ENCODE measurements at regions not wholly inside any gene's neighbourhood (a gene's known extent, or its start where the extent isn't known, plus 50 kb on each side); places are given as distances from the start of the nearest gene placed in this dataset.
"Not testable (repeated sequence)": the region's sequence is repeated elsewhere in the genome, so short reads cannot be mapped to it uniquely, and the experiment has no call there.

DNA sequence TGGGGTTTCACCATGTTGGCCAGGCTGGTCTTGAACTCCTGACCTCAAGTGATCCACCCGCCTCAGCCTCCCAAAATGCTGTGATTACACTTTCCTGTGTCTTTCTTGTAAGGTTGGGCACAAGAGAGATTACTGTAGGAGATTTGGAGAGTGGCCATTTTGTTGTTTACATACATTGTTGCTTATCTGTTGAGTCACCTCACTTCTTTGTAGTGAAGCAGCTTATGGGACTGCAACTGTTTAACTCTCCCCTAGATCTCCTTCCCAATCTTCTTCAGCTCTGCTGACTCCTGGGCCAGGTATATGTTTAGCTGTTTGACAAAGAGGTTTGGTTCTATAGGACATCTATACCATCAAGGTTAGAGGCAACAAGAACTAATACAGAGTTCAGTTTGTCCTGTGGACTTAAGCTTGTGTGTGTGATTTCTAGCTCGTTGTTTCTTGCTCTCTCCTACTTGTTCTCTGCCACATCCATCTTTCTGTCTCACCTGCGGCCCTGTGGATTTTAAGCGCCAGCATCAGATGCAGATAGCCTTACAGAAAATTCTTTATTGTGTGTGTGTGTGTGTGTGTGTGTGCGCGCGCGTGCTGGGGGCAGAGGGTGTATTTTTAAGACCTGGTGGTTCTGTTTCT, 95.4 kb downstream of the HAUS1 start:
- no peak overlapping the region for H3K4me3 ChIP-seq (ENCODE audit: low read depth, low read length)
- TF ChIP-seq MYC (IDR thresholded peaks at IDR 0.05; ENCODE audit: low read depth, low read length) (no peak), POLR2A (IDR thresholded peaks at IDR 0.05; ENCODE audit: extremely low read depth, insufficient read length) (no peak)
- TF ChIP-seq, protein P1, sequence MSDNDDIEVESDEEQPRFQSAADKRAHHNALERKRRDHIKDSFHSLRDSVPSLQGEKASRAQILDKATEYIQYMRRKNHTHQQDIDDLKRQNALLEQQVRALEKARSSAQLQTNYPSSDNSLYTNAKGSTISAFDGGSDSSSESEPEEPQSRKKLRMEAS (IDR thresholded peaks at IDR 0.05; ENCODE audit: low read depth, low read length), result no peak
- TF ChIP-seq, protein P2, sequence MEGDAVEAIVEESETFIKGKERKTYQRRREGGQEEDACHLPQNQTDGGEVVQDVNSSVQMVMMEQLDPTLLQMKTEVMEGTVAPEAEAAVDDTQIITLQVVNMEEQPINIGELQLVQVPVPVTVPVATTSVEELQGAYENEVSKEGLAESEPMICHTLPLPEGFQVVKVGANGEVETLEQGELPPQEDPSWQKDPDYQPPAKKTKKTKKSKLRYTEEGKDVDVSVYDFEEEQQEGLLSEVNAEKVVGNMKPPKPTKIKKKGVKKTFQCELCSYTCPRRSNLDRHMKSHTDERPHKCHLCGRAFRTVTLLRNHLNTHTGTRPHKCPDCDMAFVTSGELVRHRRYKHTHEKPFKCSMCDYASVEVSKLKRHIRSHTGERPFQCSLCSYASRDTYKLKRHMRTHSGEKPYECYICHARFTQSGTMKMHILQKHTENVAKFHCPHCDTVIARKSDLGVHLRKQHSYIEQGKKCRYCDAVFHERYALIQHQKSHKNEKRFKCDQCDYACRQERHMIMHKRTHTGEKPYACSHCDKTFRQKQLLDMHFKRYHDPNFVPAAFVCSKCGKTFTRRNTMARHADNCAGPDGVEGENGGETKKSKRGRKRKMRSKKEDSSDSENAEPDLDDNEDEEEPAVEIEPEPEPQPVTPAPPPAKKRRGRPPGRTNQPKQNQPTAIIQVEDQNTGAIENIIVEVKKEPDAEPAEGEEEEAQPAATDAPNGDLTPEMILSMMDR (IDR thresholded peaks at IDR 0.05; ENCODE audit: low read depth, low read length), result no peak
- no peak for DNase-seq (ENCODE audit: low read depth)

DNA sequence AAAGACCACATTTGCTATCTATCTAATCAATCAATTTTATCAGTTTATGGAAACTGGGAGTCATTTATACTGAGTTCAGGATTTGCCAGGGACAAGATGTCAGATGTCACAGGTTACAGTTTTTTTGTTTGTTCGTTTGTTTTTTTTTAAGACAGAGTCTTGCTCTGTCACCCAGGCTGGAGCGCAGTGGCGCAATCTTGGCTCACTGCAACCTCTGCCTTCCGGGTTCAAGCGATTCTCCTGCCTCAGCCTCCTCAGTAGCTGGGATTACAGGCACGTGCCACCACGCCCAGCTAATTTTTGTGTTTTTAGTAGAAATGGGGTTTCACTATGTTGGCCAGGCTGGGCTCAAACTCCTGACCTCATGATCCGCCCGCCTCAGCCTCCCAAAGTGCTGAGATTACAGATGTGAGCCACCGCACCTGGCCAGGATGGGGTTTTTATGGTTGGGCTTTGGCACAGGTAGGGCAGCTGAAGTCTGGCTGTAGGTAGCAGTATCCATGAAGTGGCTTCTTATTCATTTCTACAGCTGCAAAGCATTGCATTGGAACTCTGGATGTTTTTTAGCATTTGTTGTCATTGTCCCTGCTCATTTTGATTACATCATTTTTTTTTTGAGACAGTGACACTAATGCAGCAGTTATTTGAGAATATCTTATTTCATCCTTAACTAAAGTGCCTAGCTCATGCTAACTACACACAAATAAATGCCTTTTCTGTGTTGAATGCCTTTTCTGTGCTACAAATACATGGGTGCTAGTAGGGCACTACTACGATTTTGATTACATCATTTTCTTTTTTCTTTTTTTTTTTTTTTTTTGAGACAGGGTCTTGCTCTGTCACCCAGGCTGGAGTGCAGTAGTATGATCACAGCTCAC, 96.2 kb downstream of the HAUS1 start:
- not testable (repeated sequence) for DNase-seq (ENCODE audit: low read depth); H3K4me3 ChIP-seq (ENCODE audit: low read depth, low read length)

DNA sequence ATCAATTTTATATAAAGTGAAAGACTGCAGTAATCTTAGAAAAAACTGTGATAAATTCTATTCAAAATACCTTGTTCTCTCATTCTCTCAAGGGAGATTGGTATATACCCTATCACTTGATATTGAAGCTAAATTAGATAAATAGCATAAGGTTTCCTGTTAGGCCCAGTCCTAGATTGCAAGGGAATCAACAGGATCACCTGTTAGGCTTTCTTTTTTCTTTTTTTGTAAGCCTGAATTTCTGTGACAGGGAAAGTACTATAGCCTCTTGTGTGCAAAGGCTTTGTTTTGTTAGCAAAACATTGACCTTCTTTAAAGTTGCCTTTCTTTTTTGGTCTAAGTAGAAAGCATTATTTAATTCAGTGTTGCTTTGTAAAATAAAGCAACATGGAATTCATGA, 100.0 kb downstream of the HAUS1 start:
- TF ChIP-seq, protein P1 (IDR thresholded peaks at IDR 0.05; ENCODE audit: low read depth, low read length), result no peak
- TF ChIP-seq MYC (IDR thresholded peaks at IDR 0.05; ENCODE audit: low read depth, low read length), result no peak
- TF ChIP-seq, protein P2 (IDR thresholded peaks at IDR 0.05; ENCODE audit: low read depth, low read length), result no peak
- no peak for TF ChIP-seq POLR2A (IDR thresholded peaks at IDR 0.05; ENCODE audit: extremely low read depth, insufficient read length)
- no peak for DNase-seq (ENCODE audit: low read depth)
- peak overlapping the region; percentile 8 for H3K4me3 ChIP-seq (ENCODE audit: low read depth, low read length)

DNA sequence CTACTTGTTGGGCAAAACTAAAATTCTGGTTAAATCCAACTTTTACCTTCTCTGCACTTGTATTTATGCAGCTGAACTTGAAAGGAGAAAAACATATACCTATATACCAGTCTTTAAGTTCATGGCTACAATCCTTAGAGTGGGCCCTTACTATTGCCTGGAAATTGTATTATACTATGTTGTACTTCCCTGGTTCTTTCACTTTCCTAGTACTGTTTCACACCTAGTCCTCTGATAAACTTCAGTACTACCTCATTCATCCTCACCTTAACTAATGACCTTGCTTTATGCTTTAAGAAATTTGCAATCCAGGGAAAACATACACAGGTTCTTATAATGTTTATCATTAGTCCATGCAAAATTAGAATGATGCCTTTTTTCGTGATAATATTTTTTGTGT, 103.8 kb downstream of the HAUS1 start:
- no peak overlapping the region for H3K4me3 ChIP-seq (ENCODE audit: low read depth, low read length)
- TF ChIP-seq, protein P1 (IDR thresholded peaks at IDR 0.05; ENCODE audit: low read depth, low read length), result no peak
- TF ChIP-seq MYC (IDR thresholded peaks at IDR 0.05; ENCODE audit: low read depth, low read length) (no peak), POLR2A (IDR thresholded peaks at IDR 0.05; ENCODE audit: extremely low read depth, insufficient read length) (no peak)
- TF ChIP-seq, protein P2 (IDR thresholded peaks at IDR 0.05; ENCODE audit: low read depth, low read length), result no peak
- DNase-seq (ENCODE audit: low read depth), result no peak

DNA sequence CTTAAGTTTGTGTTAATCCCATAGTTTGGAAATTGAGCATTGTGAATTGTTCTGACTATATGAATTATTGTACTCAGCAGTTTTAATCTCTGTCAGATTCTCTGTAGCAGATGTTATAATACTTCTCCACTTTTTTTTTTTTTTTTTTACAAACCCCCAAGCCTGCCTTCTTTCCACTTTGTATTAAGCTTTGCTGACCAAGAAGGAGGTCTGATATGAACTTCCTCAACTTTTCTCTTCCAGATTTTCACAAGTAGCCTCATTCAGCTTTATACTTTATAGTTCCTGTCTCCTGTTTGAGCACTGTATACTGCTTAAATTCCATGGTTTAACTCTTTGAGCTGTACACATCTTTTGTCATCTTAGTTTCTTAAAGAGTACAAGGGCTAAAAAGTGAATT, 105.0 kb downstream of the HAUS1 start:
- DNase-seq (ENCODE audit: low read depth), result no peak
- H3K4me3 ChIP-seq (ENCODE audit: low read depth, low read length), result no peak overlapping the region
- TF ChIP-seq, protein P1 (IDR thresholded peaks at IDR 0.05; ENCODE audit: low read depth, low read length), result no peak
- TF ChIP-seq MYC (IDR thresholded peaks at IDR 0.05; ENCODE audit: low read depth, low read length) (no peak), POLR2A (IDR thresholded peaks at IDR 0.05; ENCODE audit: extremely low read depth, insufficient read length) (no peak)
- TF ChIP-seq, protein P2 (IDR thresholded peaks at IDR 0.05; ENCODE audit: low read depth, low read length), result no peak

DNA sequence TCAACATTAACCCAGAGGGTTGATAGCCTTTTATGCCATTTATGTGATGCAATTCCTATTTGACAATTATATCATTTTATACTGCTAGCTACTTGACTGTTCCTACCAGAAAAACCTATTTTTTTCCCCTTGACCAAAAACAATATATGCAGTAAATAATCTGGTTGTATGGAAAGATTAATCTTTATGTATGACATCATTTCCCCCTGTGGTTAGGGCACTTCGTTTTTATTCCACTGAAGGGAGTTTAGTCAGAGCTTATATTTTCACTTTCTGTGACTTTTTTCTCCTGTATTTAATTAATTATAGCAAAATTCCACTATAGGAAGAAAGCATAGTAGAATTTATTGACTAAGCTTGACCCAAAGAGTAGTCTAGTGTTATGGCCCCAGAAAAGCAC, 107.6 kb downstream of the HAUS1 start:
- TF ChIP-seq POLR2A (IDR thresholded peaks at IDR 0.05; ENCODE audit: extremely low read depth, insufficient read length) (no peak), MYC (IDR thresholded peaks at IDR 0.05; ENCODE audit: low read depth, low read length) (no peak)
- TF ChIP-seq, protein P2 (IDR thresholded peaks at IDR 0.05; ENCODE audit: low read depth, low read length), result no peak
- TF ChIP-seq, protein P1 (IDR thresholded peaks at IDR 0.05; ENCODE audit: low read depth, low read length), result no peak
- no peak for DNase-seq (ENCODE audit: low read depth)

More for the DNA sequence above, 107.6 kb downstream of the HAUS1 start:
- H3K4me3 ChIP-seq (ENCODE audit: low read depth, low read length), result no peak overlapping the region
